ENCODE measurements at regions not wholly inside any gene's neighbourhood (a gene's known extent, or its start where the extent isn't known, plus 50 kb on each side); places are given as distances from the start of the nearest gene placed in this dataset.

DNA sequence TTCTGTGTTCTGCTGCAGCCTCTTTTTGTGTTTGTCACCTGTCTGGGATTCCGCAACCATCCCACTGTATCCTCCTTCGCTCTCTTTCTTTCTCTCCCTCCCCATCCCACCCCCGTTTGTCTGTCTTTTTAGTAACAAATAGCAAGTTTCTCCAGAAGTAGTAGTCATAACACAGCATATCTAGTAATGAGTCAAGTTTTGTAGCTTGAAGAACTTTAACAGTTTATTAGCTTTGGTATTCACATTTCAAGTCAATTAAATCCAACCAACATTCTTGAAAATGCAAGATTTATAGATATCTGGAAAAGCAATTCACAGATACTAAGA lies 154.1 kb upstream of the MTPN start:
- no peaks in the 10 kb centered on the region for H3K36me3 ChIP-seq (ENCODE audit: control insufficient read depth in 3 of 3, insufficient read depth in 2 of 3, low read depth in 1 of 3, low read length in 3 of 3)
- H3K27me3 ChIP-seq (ENCODE audit: control insufficient read depth in 3 of 3, insufficient read depth in 3 of 3, low read length in 3 of 3): no peaks in the 10 kb centered on the region
- 80 to 89% (median 84%) methylated on average over 3 of the region's 3 CpGs for WGBS, 3 donors
- FAIRE-seq (no peak), DNase-seq (no peak)
- no peak overlapping the region for H3K27ac ChIP-seq (ENCODE audit: low read depth in 1 of 3, low read length in 2 of 3)
- no peaks in the 10 kb centered on the region for H3K9me3 ChIP-seq (ENCODE audit: control insufficient read depth in 2 of 2, insufficient read depth in 1 of 2, low read depth in 1 of 2, low read length in 1 of 2)
- H3K4me1 ChIP-seq (ENCODE audit: control insufficient read depth in 3 of 3, insufficient read depth in 2 of 3, low read depth in 1 of 3, low read length in 2 of 3): no peaks in the 10 kb centered on the region
- H3K4me3 ChIP-seq (ENCODE audit: low read depth in 1 of 3, low read length in 3 of 3): no peak overlapping the region

- Histone ChIP-seq H3K9me3 (ENCODE audit: control insufficient read depth in 2 of 2, insufficient read depth in 1 of 2, low read depth in 1 of 2, low read length in 1 of 2) (no peaks in the 10 kb centered on the region), H3K27me3 (ENCODE audit: control insufficient read depth in 3 of 3, insufficient read depth in 3 of 3, low read length in 3 of 3) (no peaks in the 10 kb centered on the region), H3K36me3 (ENCODE audit: control insufficient read depth in 3 of 3, insufficient read depth in 2 of 3, low read depth in 1 of 3, low read length in 3 of 3) (no peaks in the 10 kb centered on the region), H3K4me3 (ENCODE audit: low read depth in 1 of 3, low read length in 3 of 3) (no peak overlapping the region), H3K27ac (ENCODE audit: low read depth in 1 of 3, low read length in 2 of 3) (no peak overlapping the region), H3K4me1 (ENCODE audit: control insufficient read depth in 3 of 3, insufficient read depth in 2 of 3, low read depth in 1 of 3, low read length in 2 of 3) (no peaks in the 10 kb centered on the region)
- FAIRE-seq (no peak), DNase-seq (no peak)
- WGBS, 3 donors: 62 to 70% (median 69%) methylated on average over 6 of the region's 6 CpGs
These were observed 153.5 kb upstream of the MTPN start for GRCh38 chr7:136130511-136131303.

GRCh38 chr7:136128050-136128449 lies 150.9 kb upstream of the MTPN start:
- 52 to 63% (median 62%) methylated on average over 3 of the region's 3 CpGs for WGBS, 3 donors
- no peak overlapping the region for H3K27ac ChIP-seq (ENCODE audit: low read depth in 1 of 3, low read length in 2 of 3)
- H3K4me3 ChIP-seq (ENCODE audit: low read depth in 1 of 3, low read length in 3 of 3): no peak overlapping the region
- FAIRE-seq (no peak), DNase-seq (no peak)
- no peaks in the 10 kb centered on the region for H3K4me1 ChIP-seq (ENCODE audit: control insufficient read depth in 3 of 3, insufficient read depth in 2 of 3, low read depth in 1 of 3, low read length in 2 of 3)
- H3K9me3 ChIP-seq (ENCODE audit: control insufficient read depth in 2 of 2, insufficient read depth in 1 of 2, low read depth in 1 of 2, low read length in 1 of 2): no peaks in the 10 kb centered on the region
- no peaks in the 10 kb centered on the region for H3K27me3 ChIP-seq (ENCODE audit: control insufficient read depth in 3 of 3, insufficient read depth in 3 of 3, low read length in 3 of 3)
- no peaks in the 10 kb centered on the region for H3K36me3 ChIP-seq (ENCODE audit: control insufficient read depth in 3 of 3, insufficient read depth in 2 of 3, low read depth in 1 of 3, low read length in 3 of 3)

- DNase-seq (no peak), FAIRE-seq (no peak)
- H3K27me3 ChIP-seq (ENCODE audit: control insufficient read depth in 3 of 3, insufficient read depth in 3 of 3, low read length in 3 of 3): no peaks in the 10 kb centered on the region
- H3K36me3 ChIP-seq (ENCODE audit: control insufficient read depth in 3 of 3, insufficient read depth in 2 of 3, low read depth in 1 of 3, low read length in 3 of 3): no peaks in the 10 kb centered on the region
- H3K9me3 ChIP-seq (ENCODE audit: control insufficient read depth in 2 of 2, insufficient read depth in 1 of 2, low read depth in 1 of 2, low read length in 1 of 2): no peaks in the 10 kb centered on the region
- WGBS, 3 donors: 68 to 72% (median 69%) methylated on average over 3 of the region's 3 CpGs
- H3K4me3 ChIP-seq (ENCODE audit: low read depth in 1 of 3, low read length in 3 of 3): no peak overlapping the region
- no peak overlapping the region for H3K27ac ChIP-seq (ENCODE audit: low read depth in 1 of 3, low read length in 2 of 3)
- H3K4me1 ChIP-seq (ENCODE audit: control insufficient read depth in 3 of 3, insufficient read depth in 2 of 3, low read depth in 1 of 3, low read length in 2 of 3): no peaks in the 10 kb centered on the region
These were observed 146.2 kb upstream of the MTPN start for GRCh38 chr7:136123352-136123751.

- Histone ChIP-seq H3K4me1 (ENCODE audit: control insufficient read depth in 3 of 3, insufficient read depth in 2 of 3, low read depth in 1 of 3, low read length in 2 of 3) (no peaks in the 10 kb centered on the region), H3K27me3 (ENCODE audit: control insufficient read depth in 3 of 3, insufficient read depth in 3 of 3, low read length in 3 of 3) (no peaks in the 10 kb centered on the region), H3K9me3 (ENCODE audit: control insufficient read depth in 2 of 2, insufficient read depth in 1 of 2, low read depth in 1 of 2, low read length in 1 of 2) (no peaks in the 10 kb centered on the region), H3K4me3 (ENCODE audit: low read depth in 1 of 3, low read length in 3 of 3) (no peak overlapping the region), H3K27ac (ENCODE audit: low read depth in 1 of 3, low read length in 2 of 3) (no peak overlapping the region), H3K36me3 (ENCODE audit: control insufficient read depth in 3 of 3, insufficient read depth in 2 of 3, low read depth in 1 of 3, low read length in 3 of 3) (no peaks in the 10 kb centered on the region)
- no peak for FAIRE-seq
- DNase-seq: no peak
- 32 to 44% (median 34%) methylated on average over 1 of the region's 1 CpG for WGBS, 3 donors
These were observed 144.9 kb upstream of the MTPN start for GRCh38 chr7:136122026-136122425.

DNA sequence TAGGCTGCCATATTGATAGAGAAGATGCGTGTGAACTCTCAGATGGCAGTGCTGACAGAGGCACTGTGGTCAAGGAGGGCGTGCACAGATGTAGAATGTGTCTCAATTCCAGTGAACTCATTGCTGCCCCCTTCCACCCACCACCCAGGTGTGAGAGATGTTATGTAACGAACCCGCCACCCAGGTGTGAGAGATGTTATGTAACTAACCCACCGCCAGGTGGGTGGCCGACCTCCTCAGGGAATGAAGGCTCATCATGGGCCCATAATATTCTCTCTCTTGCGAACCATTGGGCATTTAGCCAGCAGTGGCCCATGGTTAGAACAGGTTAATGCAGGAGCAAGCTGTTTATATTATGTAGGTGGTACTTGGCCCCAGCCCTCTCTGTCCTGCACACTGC lies 140.4 kb upstream of the MTPN start:
- no peaks in the 10 kb centered on the region for H3K36me3 ChIP-seq (ENCODE audit: control insufficient read depth in 3 of 3, insufficient read depth in 2 of 3, low read depth in 1 of 3, low read length in 3 of 3)
- FAIRE-seq: no peak
- H3K27me3 ChIP-seq (ENCODE audit: control insufficient read depth in 3 of 3, insufficient read depth in 3 of 3, low read length in 3 of 3): no peaks in the 10 kb centered on the region
- no peak for DNase-seq
- H3K9me3 ChIP-seq (ENCODE audit: control insufficient read depth in 2 of 2, insufficient read depth in 1 of 2, low read depth in 1 of 2, low read length in 1 of 2): no peaks in the 10 kb centered on the region
- no peak overlapping the region for H3K27ac ChIP-seq (ENCODE audit: low read depth in 1 of 3, low read length in 2 of 3)
- H3K4me1 ChIP-seq (ENCODE audit: control insufficient read depth in 3 of 3, insufficient read depth in 2 of 3, low read depth in 1 of 3, low read length in 2 of 3): no peaks in the 10 kb centered on the region
- H3K4me3 ChIP-seq (ENCODE audit: low read depth in 1 of 3, low read length in 3 of 3): no peak overlapping the region
- WGBS, 3 donors: 90 to 95% (median 92%) methylated on average over 7 of the region's 7 CpGs

DNA sequence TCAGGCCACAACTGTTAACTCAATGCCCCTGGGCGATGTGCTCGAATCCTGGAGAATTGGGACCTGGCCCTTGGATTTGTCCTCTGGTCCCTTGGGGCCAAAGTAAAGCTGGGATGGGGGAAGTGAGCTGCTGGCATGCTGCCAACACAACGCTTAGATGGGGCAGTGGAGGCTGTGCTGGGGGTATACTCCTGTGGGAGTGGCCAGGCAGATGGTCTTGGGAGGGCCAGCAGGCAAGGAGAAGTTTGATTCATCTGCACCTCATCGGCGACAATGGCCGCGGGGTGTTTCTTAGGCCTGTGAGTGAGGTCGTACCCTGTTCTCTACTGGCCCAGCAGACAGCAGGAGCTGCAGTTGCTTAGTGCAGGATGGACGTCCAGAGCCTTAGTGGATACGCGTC lies 139.0 kb upstream of the MTPN start:
- Histone ChIP-seq H3K4me1 (ENCODE audit: control insufficient read depth in 3 of 3, insufficient read depth in 2 of 3, low read depth in 1 of 3, low read length in 2 of 3) (no peaks in the 10 kb centered on the region), H3K36me3 (ENCODE audit: control insufficient read depth in 3 of 3, insufficient read depth in 2 of 3, low read depth in 1 of 3, low read length in 3 of 3) (no peaks in the 10 kb centered on the region), H3K27ac (ENCODE audit: low read depth in 1 of 3, low read length in 2 of 3) (no peak overlapping the region), H3K27me3 (ENCODE audit: control insufficient read depth in 3 of 3, insufficient read depth in 3 of 3, low read length in 3 of 3) (no peaks in the 10 kb centered on the region), H3K4me3 (ENCODE audit: low read depth in 1 of 3, low read length in 3 of 3) (no peak overlapping the region), H3K9me3 (ENCODE audit: control insufficient read depth in 2 of 2, insufficient read depth in 1 of 2, low read depth in 1 of 2, low read length in 1 of 2) (no peaks in the 10 kb centered on the region)
- FAIRE-seq (no peak), DNase-seq (no peak)
- 85 to 93% (median 86%) methylated on average over 10 to 11 of the region's 11 CpGs for WGBS, 3 donors

- Histone ChIP-seq H3K4me3 (ENCODE audit: low read depth in 1 of 3, low read length in 3 of 3) (no peak overlapping the region), H3K36me3 (ENCODE audit: control insufficient read depth in 3 of 3, insufficient read depth in 2 of 3, low read depth in 1 of 3, low read length in 3 of 3) (no peaks in the 10 kb centered on the region), H3K27me3 (ENCODE audit: control insufficient read depth in 3 of 3, insufficient read depth in 3 of 3, low read length in 3 of 3) (no peaks in the 10 kb centered on the region), H3K9me3 (ENCODE audit: control insufficient read depth in 2 of 2, insufficient read depth in 1 of 2, low read depth in 1 of 2, low read length in 1 of 2) (no peaks in the 10 kb centered on the region), H3K4me1 (ENCODE audit: control insufficient read depth in 3 of 3, insufficient read depth in 2 of 3, low read depth in 1 of 3, low read length in 2 of 3) (no peaks in the 10 kb centered on the region), H3K27ac (ENCODE audit: low read depth in 1 of 3, low read length in 2 of 3) (no peak overlapping the region)
- FAIRE-seq (no peak), DNase-seq (peak; percentile 12 to 28)
- 50 to 59% (median 57%) methylated on average over 21 of the region's 21 CpGs for WGBS, 3 donors
These were observed 138.0 kb upstream of the MTPN start for GRCh38 chr7:136114966-136115762.

Data from small intestine (tissue), 7 donors.